ENCODE measurements at regions not wholly inside any gene's neighbourhood (a gene's known extent, or its start where the extent isn't known, plus 50 kb on each side); places are given as distances from the start of the nearest gene placed in this dataset.

- no peak overlapping the region for H3K4me3 ChIP-seq (ENCODE audit: low read depth, low read length)
- FAIRE-seq (no peak), DNase-seq (ENCODE audit: low read depth) (no peak)
- TF ChIP-seq, protein P1, sequence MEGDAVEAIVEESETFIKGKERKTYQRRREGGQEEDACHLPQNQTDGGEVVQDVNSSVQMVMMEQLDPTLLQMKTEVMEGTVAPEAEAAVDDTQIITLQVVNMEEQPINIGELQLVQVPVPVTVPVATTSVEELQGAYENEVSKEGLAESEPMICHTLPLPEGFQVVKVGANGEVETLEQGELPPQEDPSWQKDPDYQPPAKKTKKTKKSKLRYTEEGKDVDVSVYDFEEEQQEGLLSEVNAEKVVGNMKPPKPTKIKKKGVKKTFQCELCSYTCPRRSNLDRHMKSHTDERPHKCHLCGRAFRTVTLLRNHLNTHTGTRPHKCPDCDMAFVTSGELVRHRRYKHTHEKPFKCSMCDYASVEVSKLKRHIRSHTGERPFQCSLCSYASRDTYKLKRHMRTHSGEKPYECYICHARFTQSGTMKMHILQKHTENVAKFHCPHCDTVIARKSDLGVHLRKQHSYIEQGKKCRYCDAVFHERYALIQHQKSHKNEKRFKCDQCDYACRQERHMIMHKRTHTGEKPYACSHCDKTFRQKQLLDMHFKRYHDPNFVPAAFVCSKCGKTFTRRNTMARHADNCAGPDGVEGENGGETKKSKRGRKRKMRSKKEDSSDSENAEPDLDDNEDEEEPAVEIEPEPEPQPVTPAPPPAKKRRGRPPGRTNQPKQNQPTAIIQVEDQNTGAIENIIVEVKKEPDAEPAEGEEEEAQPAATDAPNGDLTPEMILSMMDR (IDR thresholded peaks at IDR 0.05; ENCODE audit: insufficient read depth, low read length, severe bottlenecking) = no peak
- H3K27me3 ChIP-seq (ENCODE audit: control insufficient read depth, insufficient read depth, low read length) = no peaks in the 10 kb centered on the region
- no peaks in the 10 kb centered on the region for H3K36me3 ChIP-seq (ENCODE audit: control insufficient read depth, insufficient read depth, low read length)
Measured at GRCh38 chr6:119720160-119720559, 370.6 kb upstream of the MAN1A1 start.

- TF ChIP-seq, protein P1 (IDR thresholded peaks at IDR 0.05; ENCODE audit: insufficient read depth, low read length, severe bottlenecking) = no peak
- FAIRE-seq (no peak), DNase-seq (ENCODE audit: low read depth) (peak; percentile 68)
- H3K4me3 ChIP-seq (ENCODE audit: low read depth, low read length) = no peak overlapping the region
- H3K27me3 ChIP-seq (ENCODE audit: control insufficient read depth, insufficient read depth, low read length) = no peaks in the 10 kb centered on the region
- no peaks in the 10 kb centered on the region for H3K36me3 ChIP-seq (ENCODE audit: control insufficient read depth, insufficient read depth, low read length)
Measured at GRCh38 chr6:119717942-119718341, 368.4 kb upstream of the MAN1A1 start.

DNA sequence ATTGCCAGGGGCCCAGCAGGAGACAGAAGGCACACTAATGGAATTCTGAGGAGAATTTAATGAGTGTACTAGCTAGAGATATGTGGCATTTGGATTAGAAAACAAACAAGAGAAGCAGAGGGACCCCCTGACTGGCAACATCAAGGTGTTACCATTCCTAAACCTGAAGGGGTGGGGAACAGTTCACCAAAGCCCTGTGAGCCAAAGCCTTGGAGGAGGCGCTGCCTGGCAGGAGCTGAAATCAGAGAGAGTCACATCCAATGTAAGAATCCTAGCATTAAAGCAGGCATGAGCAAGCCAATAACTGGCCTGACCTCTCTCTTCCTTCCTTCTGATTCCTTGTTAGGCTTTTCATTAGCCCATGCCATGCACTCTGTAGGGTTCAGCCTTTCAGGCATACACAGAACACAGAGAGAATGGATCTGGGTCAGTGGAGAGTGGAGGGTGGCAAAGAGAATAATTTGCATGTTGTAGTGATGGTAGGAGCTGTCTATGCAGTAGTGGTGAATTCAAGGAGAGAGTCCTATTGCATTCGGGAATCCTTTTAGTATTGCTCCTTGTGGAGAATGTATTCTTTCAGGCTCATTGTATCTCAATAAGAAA lies 367.2 kb upstream of the MAN1A1 start:
- DNase-seq (ENCODE audit: low read depth) = no peak
- peak; percentile 28 for FAIRE-seq
- H3K27me3 ChIP-seq (ENCODE audit: control insufficient read depth, insufficient read depth, low read length) = no peaks in the 10 kb centered on the region
- no peak overlapping the region for H3K4me3 ChIP-seq (ENCODE audit: low read depth, low read length)
- TF ChIP-seq, protein P1 (IDR thresholded peaks at IDR 0.05; ENCODE audit: insufficient read depth, low read length, severe bottlenecking) = no peak
- H3K36me3 ChIP-seq (ENCODE audit: control insufficient read depth, insufficient read depth, low read length) = no peaks in the 10 kb centered on the region

GRCh38 chr6:119713903-119714302 lies 364.3 kb upstream of the MAN1A1 start:
- Histone ChIP-seq H3K36me3 (ENCODE audit: control insufficient read depth, insufficient read depth, low read length) (no peaks in the 10 kb centered on the region), H3K4me3 (ENCODE audit: low read depth, low read length) (no peak overlapping the region), H3K27me3 (ENCODE audit: control insufficient read depth, insufficient read depth, low read length) (no peaks in the 10 kb centered on the region)
- no peak for FAIRE-seq
- DNase-seq (ENCODE audit: low read depth) = peak; percentile 2
- TF ChIP-seq, protein P1 (IDR thresholded peaks at IDR 0.05; ENCODE audit: insufficient read depth, low read length, severe bottlenecking) = no peak

- Histone ChIP-seq H3K27me3 (ENCODE audit: control insufficient read depth, insufficient read depth, low read length) (peaks cover 1% of the 10 kb centered on the region), H3K4me3 (ENCODE audit: low read depth, low read length) (no peak overlapping the region)
- no peak for FAIRE-seq
Measured at GRCh38 chr6:119686644-119687043, 337.1 kb upstream of the MAN1A1 start.

More at GRCh38 chr6:119686644-119687043, 337.1 kb upstream of the MAN1A1 start:
- no peak for DNase-seq (ENCODE audit: low read depth)
- TF ChIP-seq, protein P1 (IDR thresholded peaks at IDR 0.05; ENCODE audit: insufficient read depth, low read length, severe bottlenecking) = no peak
- H3K36me3 ChIP-seq (ENCODE audit: control insufficient read depth, insufficient read depth, low read length) = no peaks in the 10 kb centered on the region

Data from bronchial epithelial cell (primary cell).